ENCODE measurements at regions not wholly inside any gene's neighbourhood (a gene's known extent, or its start where the extent isn't known, plus 50 kb on each side); places are given as distances from the start of the nearest gene placed in this dataset.
A peak's percentile ranks its signal among the peaks of the same experiment; 100 is the strongest.

GRCh38 chr14:66076176-66076575 lies 410.0 kb upstream of the CCDC196 start:
- DNase-seq (ENCODE audit: extremely low read depth in 1 of 11, low read depth in 9 of 11, low spot score in 4 of 11) = no peak

DNA sequence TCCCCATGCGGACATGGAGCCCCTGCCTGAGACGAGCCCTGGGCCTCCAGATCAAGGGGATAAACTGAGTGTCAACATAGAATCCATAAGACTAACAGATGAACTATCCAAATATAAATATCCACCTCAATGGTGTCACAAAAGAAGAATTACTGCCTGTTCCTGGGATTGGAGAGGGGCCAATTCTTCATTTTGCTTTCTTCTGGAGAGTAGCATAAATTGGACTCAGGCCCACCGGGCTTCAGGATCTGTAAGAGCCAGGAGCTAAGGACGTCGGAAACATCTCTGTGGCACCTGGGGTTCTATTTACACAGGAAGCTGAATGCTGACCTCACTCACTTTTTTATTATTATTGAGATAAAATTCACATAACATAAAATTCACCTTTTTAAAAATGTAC lies 408.2 kb upstream of the CCDC196 start:
- peak in 1 of 11 donors; percentile 25 for DNase-seq (ENCODE audit: extremely low read depth in 1 of 11, low read depth in 9 of 11, low spot score in 4 of 11)

- peak in 2 of 11 donors; percentile 45 to 47 for DNase-seq (ENCODE audit: extremely low read depth in 1 of 11, low read depth in 9 of 11, low spot score in 4 of 11)
These were observed 404.4 kb upstream of the CCDC196 start for GRCh38 chr14:66081594-66082376.

GRCh38 chr14:66085224-66085623 lies 400.9 kb upstream of the CCDC196 start:
- no peak for DNase-seq (ENCODE audit: extremely low read depth in 1 of 11, low read depth in 9 of 11, low spot score in 4 of 11)

DNA sequence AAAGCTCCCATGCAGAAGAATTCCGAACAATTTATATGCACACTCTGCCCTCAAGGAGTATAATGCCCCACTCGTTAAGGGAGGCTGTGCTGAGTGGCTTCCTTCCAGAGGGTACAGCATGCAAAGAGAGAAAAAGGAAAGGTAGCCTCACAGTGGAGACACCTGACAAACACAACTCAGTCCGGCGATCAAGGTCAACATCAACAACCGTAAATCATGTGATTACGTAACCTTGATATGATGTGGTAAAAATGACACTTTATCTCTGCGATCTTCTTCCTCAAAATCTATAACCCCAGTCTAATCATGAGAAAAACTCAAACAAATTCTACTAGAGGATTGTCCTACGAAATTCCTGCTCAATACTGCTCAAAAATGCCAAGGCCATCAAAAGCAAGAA lies 400.5 kb upstream of the CCDC196 start:
- DNase-seq (ENCODE audit: extremely low read depth in 1 of 11, low read depth in 9 of 11, low spot score in 4 of 11) = no peak

DNA sequence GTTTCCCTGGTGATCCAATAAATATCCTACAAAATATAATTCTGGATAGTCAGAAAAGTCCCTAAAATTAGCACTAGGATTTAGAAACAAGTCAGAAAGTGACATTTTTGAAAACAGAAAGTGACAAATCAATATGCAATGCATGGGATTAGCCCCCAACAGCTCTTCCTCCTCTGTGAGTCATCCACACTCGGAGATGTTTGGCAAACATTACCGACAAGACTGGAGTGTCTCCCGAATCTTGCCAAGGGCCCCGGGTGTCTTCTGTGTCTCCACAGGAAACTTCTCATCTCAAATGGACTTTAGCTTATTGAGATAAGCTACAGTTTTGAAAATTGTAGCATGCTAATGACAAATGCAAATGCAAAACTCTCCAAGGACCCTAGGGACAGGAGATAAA lies 398.9 kb upstream of the CCDC196 start:
- DNase-seq (ENCODE audit: extremely low read depth in 1 of 11, low read depth in 9 of 11, low spot score in 4 of 11) = no peak

- no peak for DNase-seq (ENCODE audit: extremely low read depth in 1 of 11, low read depth in 9 of 11, low spot score in 4 of 11)
These were observed 397.5 kb upstream of the CCDC196 start for GRCh38 chr14:66088656-66089055.

DNA sequence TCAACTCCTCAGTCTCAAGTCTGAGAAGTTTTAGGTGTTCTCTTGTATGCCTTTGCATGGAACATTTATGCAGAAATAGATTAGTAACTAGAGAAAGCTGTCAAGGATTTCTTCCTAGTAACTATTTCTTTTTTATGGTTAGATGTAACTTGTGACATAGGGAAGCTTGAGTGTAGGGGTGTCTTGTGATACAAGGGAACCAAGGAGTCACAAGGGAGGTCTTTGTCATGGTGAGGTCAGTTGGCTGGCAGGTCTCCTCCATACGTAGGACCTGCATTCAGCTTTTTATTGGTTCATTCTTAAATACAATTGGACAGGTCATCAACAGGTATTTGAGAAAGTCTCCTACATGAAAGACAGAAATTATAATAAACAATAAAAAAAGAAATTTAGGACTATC lies 394.0 kb upstream of the CCDC196 start:
- no peak for DNase-seq (ENCODE audit: extremely low read depth in 1 of 11, low read depth in 9 of 11, low spot score in 4 of 11)

- DNase-seq (ENCODE audit: extremely low read depth in 1 of 11, low read depth in 9 of 11, low spot score in 4 of 11) = no peak
These were observed 393.4 kb upstream of the CCDC196 start for GRCh38 chr14:66092748-66093147.

DNA sequence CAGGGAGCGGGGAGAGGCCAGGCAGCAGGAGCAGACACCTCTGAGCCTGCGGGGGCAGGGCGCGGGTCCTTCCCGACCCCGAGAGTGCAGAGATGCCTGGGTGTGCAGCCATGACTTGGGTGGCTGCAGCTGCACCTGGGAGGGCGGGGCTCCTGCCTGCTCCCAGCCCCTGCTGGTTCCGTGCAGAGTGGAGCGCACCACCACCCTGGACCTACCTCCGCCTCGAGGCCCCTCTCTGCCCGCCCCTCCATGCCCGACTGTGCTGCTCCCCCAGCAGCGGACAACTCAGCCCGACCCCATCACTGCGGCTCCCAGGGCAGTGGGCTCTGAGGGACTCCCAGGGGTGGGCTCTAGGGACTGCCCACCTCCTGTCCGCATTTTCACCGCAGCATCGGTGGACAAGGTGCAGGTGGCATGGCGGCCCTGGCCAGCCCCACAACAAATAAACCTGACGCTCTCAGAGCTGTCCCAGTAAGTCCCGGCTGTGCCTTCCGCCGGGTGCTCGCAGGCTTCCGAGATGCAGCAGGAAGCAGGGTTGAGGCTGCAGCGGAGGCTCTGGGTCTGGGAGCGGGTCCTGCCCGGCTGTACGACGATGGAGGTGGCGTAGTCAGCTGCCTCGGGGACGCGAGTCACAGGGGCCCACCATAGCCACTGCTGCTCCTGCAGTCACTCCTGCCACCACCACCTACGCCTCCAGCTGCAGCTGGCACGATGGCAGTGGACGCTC lies 392.0 kb upstream of the CCDC196 start:
- DNase-seq (ENCODE audit: extremely low read depth in 1 of 11, low read depth in 9 of 11, low spot score in 4 of 11) = no peak

- no peak for DNase-seq (ENCODE audit: extremely low read depth in 1 of 11, low read depth in 9 of 11, low spot score in 4 of 11)
These were observed 386.7 kb upstream of the CCDC196 start for GRCh38 chr14:66099451-66099850.

DNA sequence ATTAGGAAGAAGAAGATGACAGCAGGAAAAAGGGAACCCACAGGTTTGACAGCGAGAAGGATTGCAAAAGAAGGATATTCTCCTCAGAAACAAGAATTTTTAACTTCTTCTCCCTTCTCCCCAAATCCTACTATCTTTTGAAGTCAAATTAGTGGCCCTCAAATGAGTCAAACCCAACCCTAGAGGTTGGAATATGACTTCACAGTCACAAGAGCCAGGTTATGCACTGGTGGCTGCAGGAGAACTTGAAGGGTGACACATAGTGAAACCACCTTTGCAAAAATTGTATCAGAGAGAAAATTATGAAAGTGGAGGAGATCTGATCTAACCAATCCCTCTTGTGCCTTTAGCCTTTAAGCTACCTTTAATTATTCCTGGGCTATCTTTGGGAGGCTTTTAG lies 386.2 kb upstream of the CCDC196 start:
- no peak for DNase-seq (ENCODE audit: extremely low read depth in 1 of 11, low read depth in 9 of 11, low spot score in 4 of 11)

- no peak for DNase-seq (ENCODE audit: extremely low read depth in 1 of 11, low read depth in 9 of 11, low spot score in 4 of 11)
These were observed 384.5 kb upstream of the CCDC196 start for GRCh38 chr14:66101662-66102061.

- DNase-seq (ENCODE audit: extremely low read depth in 1 of 11, low read depth in 9 of 11, low spot score in 4 of 11) = no peak
These were observed 381.7 kb upstream of the CCDC196 start for GRCh38 chr14:66104486-66104885.

- DNase-seq (ENCODE audit: extremely low read depth in 1 of 11, low read depth in 9 of 11, low spot score in 4 of 11) = no peak
These were observed 380.4 kb upstream of the CCDC196 start for GRCh38 chr14:66105815-66106214.

DNA sequence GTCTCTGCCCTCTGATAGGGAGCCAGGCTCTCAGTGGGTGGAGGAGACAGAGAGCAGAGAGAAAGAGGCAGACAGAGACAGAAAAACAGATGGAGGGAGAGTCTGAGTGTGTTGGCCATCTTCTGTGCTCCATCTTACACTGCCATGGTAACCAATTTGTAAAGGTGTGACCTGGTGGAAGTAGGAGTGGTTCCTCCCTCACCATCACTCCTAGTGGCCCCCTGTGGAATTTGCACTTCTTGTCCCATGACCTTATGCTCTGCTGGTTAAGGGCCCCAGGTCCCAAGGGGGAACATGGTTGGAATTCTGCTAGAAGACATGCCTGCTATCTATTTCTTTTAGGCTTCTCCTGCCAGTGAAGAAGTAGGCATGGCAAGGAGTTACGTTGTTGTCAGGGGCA lies 376.7 kb upstream of the CCDC196 start:
- no peak for DNase-seq (ENCODE audit: extremely low read depth in 1 of 11, low read depth in 9 of 11, low spot score in 4 of 11)

GRCh38 chr14:66111891-66112290 lies 374.3 kb upstream of the CCDC196 start:
- no peak for DNase-seq (ENCODE audit: extremely low read depth in 1 of 11, low read depth in 9 of 11, low spot score in 4 of 11)

- no peak for DNase-seq (ENCODE audit: extremely low read depth in 1 of 11, low read depth in 9 of 11, low spot score in 4 of 11)
These were observed 372.1 kb upstream of the CCDC196 start for GRCh38 chr14:66114071-66114470.

GRCh38 chr14:66115740-66116502 lies 370.2 kb upstream of the CCDC196 start:
- no peak for DNase-seq (ENCODE audit: extremely low read depth in 1 of 11, low read depth in 9 of 11, low spot score in 4 of 11)

- no peak for DNase-seq (ENCODE audit: extremely low read depth in 1 of 11, low read depth in 9 of 11, low spot score in 4 of 11)
These were observed 369.4 kb upstream of the CCDC196 start for GRCh38 chr14:66116732-66117131.

Measured in renal cortex interstitium (tissue), 11 donors.